Suprapubic skin (tissue), 4 donors: ENCODE measurements at regions not wholly inside any gene's neighbourhood (a gene's known extent, or its start where the extent isn't known, plus 50 kb on each side); places are given as distances from the start of the nearest gene placed in this dataset.

Source experiments
- DNase-seq, 2 donors: peaks; one replicate each; pipeline ENCODE4 v3.0.0-alpha.2; 2019; ENCODE audit warnings: low spot score in 2 of 2
- H3K27ac ChIP-seq: fragments of 200-600 bp; sonication (generic); one replicate; pipeline ENCODE4 v1.5.1; 2019
- H3K27me3 ChIP-seq: fragments of 200-600 bp; sonication (generic); one replicate; pipeline ENCODE4 v1.5.1; 2019
- H3K36me3 ChIP-seq: fragments of 200-600 bp; sonication (generic); one replicate; pipeline ENCODE4 v1.5.1; 2019
- H3K4me1 ChIP-seq: fragments of 200-600 bp; sonication (generic); one replicate; pipeline ENCODE4 v1.5.1; 2019
- H3K4me3 ChIP-seq: fragments of 200-600 bp; sonication (generic); one replicate; pipeline ENCODE4 v1.5.1; 2019; ENCODE audit warnings: mild to moderate bottlenecking
- H3K9me3 ChIP-seq: fragments of 200-600 bp; sonication (generic); one replicate; pipeline ENCODE4 v1.5.1; 2019
- CTCF ChIP-seq, 2 donors: fragments of 200-600 bp in 1 of 2; fragments of 450-650 bp in 1 of 2; sonication (generic) in 1 of 2; IDR thresholded peaks; one replicate each; pipeline ENCODE4 v1.5.1; 2016 to 2019; ENCODE audit warnings: antibody characterized with exemption in 2 of 2, mild to moderate bottlenecking in 1 of 2, moderate library complexity in 1 of 2
- EP300 ChIP-seq: sonication (generic); formaldehyde crosslinking; IDR thresholded peaks from one replicate; pipeline ENCODE4 v1.6.1; 2017; ENCODE audit warnings: antibody characterized with exemption
- POLR2A ChIP-seq, 2 donors: fragments of 450-650 bp; IDR thresholded peaks; one replicate each; pipeline ENCODE4 v1.6.1; 2017; ENCODE audit warnings: antibody characterized with exemption in 2 of 2, mild to moderate bottlenecking in 2 of 2, moderate library complexity in 2 of 2
- POLR2AphosphoS5 ChIP-seq, 3 donors: sonication (generic); formaldehyde crosslinking; IDR thresholded peaks; one replicate each; pipeline ENCODE4 v1.6.1; 2017; ENCODE audit warnings: antibody characterized with exemption in 3 of 3
- WGBS: methylation state at CpG from one replicate; pipeline ENCODE4 v1.1.5; 2018; 5-methylcytosine and 5-hydroxymethylcytosine counted together

- WGBS: 49% methylated on average over 4 of the region's 4 CpGs
- no peak for DNase-seq
- Histone ChIP-seq H3K4me1 (no peaks in the 10 kb centered on the region), H3K27me3 (no peaks in the 10 kb centered on the region), H3K9me3 (peaks cover 14% of the 10 kb centered on the region), H3K27ac (no peak overlapping the region), H3K4me3 (no peak overlapping the region), H3K36me3 (no peaks in the 10 kb centered on the region)
- TF ChIP-seq POLR2A (IDR thresholded peaks at IDR 0.05) (no peak), POLR2AphosphoS5 (IDR thresholded peaks at IDR 0.05) (no peak), EP300 (no peak), CTCF (IDR thresholded peaks at IDR 0.05) (no peak)
Observed at GRCh38 chr9:17846948-17847655, 268.2 kb downstream of the SH3GL2 start.

- Histone ChIP-seq H3K27ac (no peak overlapping the region), H3K4me1 (no peaks in the 10 kb centered on the region), H3K9me3 (peaks cover 14% of the 10 kb centered on the region), H3K4me3 (no peak overlapping the region), H3K27me3 (no peaks in the 10 kb centered on the region), H3K36me3 (no peaks in the 10 kb centered on the region)
- TF ChIP-seq POLR2A (IDR thresholded peaks at IDR 0.05) (no peak), CTCF (IDR thresholded peaks at IDR 0.05) (no peak), EP300 (no peak), POLR2AphosphoS5 (IDR thresholded peaks at IDR 0.05) (no peak)
- WGBS: 19% methylated on average over 3 of the region's 3 CpGs
- no peak for DNase-seq
Observed at GRCh38 chr9:17847908-17848307, 269.0 kb downstream of the SH3GL2 start.

GRCh38 chr9:17852108-17852507 lies 273.2 kb downstream of the SH3GL2 start:
- no peaks in the 10 kb centered on the region for H3K4me1 ChIP-seq
- no peak overlapping the region for H3K4me3 ChIP-seq
- H3K27ac ChIP-seq: no peak overlapping the region
- WGBS: 73% methylated on average over 2 of the region's 2 CpGs
- no peaks in the 10 kb centered on the region for H3K36me3 ChIP-seq
- TF ChIP-seq EP300 (no peak), CTCF (IDR thresholded peaks at IDR 0.05) (no peak), POLR2A (IDR thresholded peaks at IDR 0.05) (no peak), POLR2AphosphoS5 (IDR thresholded peaks at IDR 0.05) (no peak)
- no peaks in the 10 kb centered on the region for H3K27me3 ChIP-seq
- DNase-seq: no peak
- no peaks in the 10 kb centered on the region for H3K9me3 ChIP-seq

- TF ChIP-seq CTCF (IDR thresholded peaks at IDR 0.05) (no peak), POLR2AphosphoS5 (IDR thresholded peaks at IDR 0.05) (no peak), EP300 (no peak), POLR2A (IDR thresholded peaks at IDR 0.05) (no peak)
- no peaks in the 10 kb centered on the region for H3K27me3 ChIP-seq
- H3K27ac ChIP-seq: no peak overlapping the region
- H3K9me3 ChIP-seq: no peaks in the 10 kb centered on the region
- H3K4me3 ChIP-seq: no peak overlapping the region
- no peaks in the 10 kb centered on the region for H3K4me1 ChIP-seq
- DNase-seq: no peak
- 93% methylated on average over 1 of the region's 1 CpG for WGBS
- no peaks in the 10 kb centered on the region for H3K36me3 ChIP-seq
Observed at GRCh38 chr9:17854487-17854886, 275.6 kb downstream of the SH3GL2 start.

- WGBS: 95% methylated on average over 3 of the region's 3 CpGs
- DNase-seq: no peak
- no peak for TF ChIP-seq CTCF (IDR thresholded peaks at IDR 0.05)
- TF ChIP-seq EP300: no peak
- no peak for TF ChIP-seq POLR2A (IDR thresholded peaks at IDR 0.05)
- TF ChIP-seq POLR2AphosphoS5 (IDR thresholded peaks at IDR 0.05): no peak
- no peaks in the 10 kb centered on the region for H3K36me3 ChIP-seq
- no peaks in the 10 kb centered on the region for H3K4me1 ChIP-seq
- H3K9me3 ChIP-seq: no peaks in the 10 kb centered on the region
- no peak overlapping the region for H3K4me3 ChIP-seq
- no peaks in the 10 kb centered on the region for H3K27me3 ChIP-seq
- no peak overlapping the region for H3K27ac ChIP-seq
Observed at GRCh38 chr9:17856995-17857394, 278.1 kb downstream of the SH3GL2 start.
